HL-60 (cell line): ENCODE measurements at regions not wholly inside any gene's neighbourhood (a gene's known extent, or its start where the extent isn't known, plus 50 kb on each side); places are given as distances from the start of the nearest gene placed in this dataset.

Experiments
- CTCF ChIP-seq: IDR thresholded peaks from one replicate; pipeline ENCODE4 v1.5.1; 2011; ENCODE audit warnings: low read length, control low read depth, inconsistent platforms; ENCODE audit not compliant: insufficient read depth
- GABPA ChIP-seq: IDR thresholded peaks from 2 replicates; pipeline ENCODE4 v1.6.1; 2012; ENCODE audit warnings: low read depth
- REST ChIP-seq: IDR thresholded peaks from 2 replicates; pipeline ENCODE4 v1.6.1; 2012; ENCODE audit warnings: low read depth; ENCODE audit not compliant: insufficient replicate concordance

GRCh38 chr14:27546111-27546510, 948.3 kb upstream of the NOVA1 start:
- TF ChIP-seq REST (no peak), CTCF (no peak), GABPA (no peak)
